GM20000 (cell line): ENCODE measurements at regions not wholly inside any gene's neighbourhood (a gene's known extent, or its start where the extent isn't known, plus 50 kb on each side); places are given as distances from the start of the nearest gene placed in this dataset.
"Not testable (repeated sequence)": the region's sequence is repeated elsewhere in the genome, so short reads cannot be mapped to it uniquely, and the experiment has no call there.

Experiments used
- DNase-seq: peaks from one replicate; pipeline ENCODE4 v3.0.0; 2012; ENCODE audit warnings: low spot score
- CTCF ChIP-seq: IDR thresholded peaks from 2 replicates; pipeline ENCODE4 v1.5.1; 2012; ENCODE audit warnings: mild to moderate bottlenecking, control low read depth; ENCODE audit errors: extremely low read depth, missing control alignments

GRCh38 chr7:13603661-13604060 lies 385.8 kb downstream of the ETV1 start:
- TF ChIP-seq CTCF, result no peak
- DNase-seq, result no peak

GRCh38 chr7:13604178-13604577 lies 385.3 kb downstream of the ETV1 start:
- no peak for TF ChIP-seq CTCF
- DNase-seq, result no peak

- no peak for TF ChIP-seq CTCF
- no peak for DNase-seq
Observed at GRCh38 chr7:13610372-13610771, 379.1 kb downstream of the ETV1 start.

GRCh38 chr7:13615679-13616078 lies 373.8 kb downstream of the ETV1 start:
- no peak for TF ChIP-seq CTCF
- no peak for DNase-seq

GRCh38 chr7:13627455-13627854 lies 362.0 kb downstream of the ETV1 start:
- no peak for TF ChIP-seq CTCF
- no peak for DNase-seq

- no peak for TF ChIP-seq CTCF
- no peak for DNase-seq
Observed at GRCh38 chr7:13628239-13629001, 361.0 kb downstream of the ETV1 start.

- not testable (repeated sequence) for DNase-seq
Observed at GRCh38 chr7:13631207-13632049, 358.0 kb downstream of the ETV1 start.
